Pancreas (tissue), 10 donors: ENCODE measurements at regions not wholly inside any gene's neighbourhood (a gene's known extent, or its start where the extent isn't known, plus 50 kb on each side); places are given as distances from the start of the nearest gene placed in this dataset.

Experiments used
- ATAC-seq, 4 donors: fragments of 200-7000 bp; cut with Tn5 transposase; one replicate each; pipeline versions ENCODE4 v1.8.0 to v1.9.1; 2020; ENCODE audit warnings: mild to moderate bottlenecking in 4 of 4, moderate library complexity in 4 of 4
- DNase-seq, 6 donors: peaks; one replicate each; pipeline ENCODE4 v3.0.0-alpha.2; 2020
- FAIRE-seq: peaks from 2 replicates; lab custom pipeline; 2012; peaks lifted over from hg19 to GRCh38; lab: Jason Lieb, UNC
- H3K27ac ChIP-seq, 4 donors: fragments of 200-600 bp; sonication (generic); 1 replicate in 3 of 4; 2 replicates in 1 of 4; pipeline versions ENCODE4 v1.5.0 to v1.8.0; 2020
- H3K27me3 ChIP-seq, 4 donors: fragments of 200-600 bp; one replicate each; pipeline ENCODE4 v1.8.0; 2021
- H3K36me3 ChIP-seq, 3 donors: fragments of 200-600 bp; sonication (generic) in 1 of 3; one replicate each; pipeline versions ENCODE4 v1.5.0 to v1.8.0; 2020 to 2021
- H3K4me1 ChIP-seq, 3 donors: fragments of 200-600 bp; one replicate each; pipeline ENCODE4 v1.8.0; 2021
- H3K4me3 ChIP-seq, 4 donors: fragments of 200-600 bp; sonication (generic) in 2 of 4; one replicate each; pipeline versions ENCODE4 v1.5.0 to v1.8.0; 2020 to 2021
- H3K9me3 ChIP-seq, 4 donors: fragments of 200-600 bp; one replicate each; pipeline ENCODE4 v1.8.0; 2021
- WGBS, 2 donors: extraction: QIAGEN DNeasy Blood & Tissue Kit; methylation state at CpG; one replicate each; pipeline ENCODE4 v1.1.7; 2013; 5-methylcytosine and 5-hydroxymethylcytosine counted together
- intact Hi-C, 3 donors: fragments of 100-400 bp; cut with DNase I; formaldehyde crosslinking; loops; one replicate each; pipeline versions ENCODE4 v1.11.1 to v1.14.2; 2022
- TF ChIP-seq, protein P1 (sequence below), 4 donors: fragments of 200-600 bp; sonication (generic) in 3 of 4; IDR thresholded peaks; one replicate each; pipeline versions ENCODE4 v1.5.0 to v1.8.0; 2021; ENCODE audit warnings: antibody characterized with exemption in 4 of 4
- donor health status: healthy with polysubstance abuse.
- donor health status: DM: no; HTN: no; CAD: no; lungs with moderate emphysema.
- donor health status: DM: no; HTN: no; CAD: no.
- donor health status: control.
- donor health status: control.
- donor health status: Bipolar disorder and iron deficiency.
- donor health status: DM: yes; HTN: yes; CAD: no.
- donor health status: DM: no; HTN: no; CAD: no.
- donor health status: DM: no; HTN: no; CAD: no.
- donor health status: DM: yes; HTN: yes; CAD: no.

GRCh38 chr1:81499487-81499886 lies 301.2 kb upstream of the ADGRL2 start:
- no peak overlapping the region for H3K27ac ChIP-seq
- TF ChIP-seq, protein P1, sequence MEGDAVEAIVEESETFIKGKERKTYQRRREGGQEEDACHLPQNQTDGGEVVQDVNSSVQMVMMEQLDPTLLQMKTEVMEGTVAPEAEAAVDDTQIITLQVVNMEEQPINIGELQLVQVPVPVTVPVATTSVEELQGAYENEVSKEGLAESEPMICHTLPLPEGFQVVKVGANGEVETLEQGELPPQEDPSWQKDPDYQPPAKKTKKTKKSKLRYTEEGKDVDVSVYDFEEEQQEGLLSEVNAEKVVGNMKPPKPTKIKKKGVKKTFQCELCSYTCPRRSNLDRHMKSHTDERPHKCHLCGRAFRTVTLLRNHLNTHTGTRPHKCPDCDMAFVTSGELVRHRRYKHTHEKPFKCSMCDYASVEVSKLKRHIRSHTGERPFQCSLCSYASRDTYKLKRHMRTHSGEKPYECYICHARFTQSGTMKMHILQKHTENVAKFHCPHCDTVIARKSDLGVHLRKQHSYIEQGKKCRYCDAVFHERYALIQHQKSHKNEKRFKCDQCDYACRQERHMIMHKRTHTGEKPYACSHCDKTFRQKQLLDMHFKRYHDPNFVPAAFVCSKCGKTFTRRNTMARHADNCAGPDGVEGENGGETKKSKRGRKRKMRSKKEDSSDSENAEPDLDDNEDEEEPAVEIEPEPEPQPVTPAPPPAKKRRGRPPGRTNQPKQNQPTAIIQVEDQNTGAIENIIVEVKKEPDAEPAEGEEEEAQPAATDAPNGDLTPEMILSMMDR (IDR thresholded peaks at IDR 0.05), result no peak
- peak; percentile 41 for FAIRE-seq
- no peaks in the 10 kb centered on the region for H3K36me3 ChIP-seq
- peaks cover 0 to 6% (median 0%) of the 10 kb centered on the region in 3 donors for H3K4me1 ChIP-seq
- H3K27me3 ChIP-seq, result no peaks in the 10 kb centered on the region
- H3K4me3 ChIP-seq, result no peak overlapping the region
- no peak for DNase-seq
- no peak for ATAC-seq
- H3K9me3 ChIP-seq, result no peaks in the 10 kb centered on the region
- intact Hi-C loops, result no loop called here
- 53 to 70% methylated on average over 2 of the region's 2 CpGs for WGBS, 2 donors

DNA sequence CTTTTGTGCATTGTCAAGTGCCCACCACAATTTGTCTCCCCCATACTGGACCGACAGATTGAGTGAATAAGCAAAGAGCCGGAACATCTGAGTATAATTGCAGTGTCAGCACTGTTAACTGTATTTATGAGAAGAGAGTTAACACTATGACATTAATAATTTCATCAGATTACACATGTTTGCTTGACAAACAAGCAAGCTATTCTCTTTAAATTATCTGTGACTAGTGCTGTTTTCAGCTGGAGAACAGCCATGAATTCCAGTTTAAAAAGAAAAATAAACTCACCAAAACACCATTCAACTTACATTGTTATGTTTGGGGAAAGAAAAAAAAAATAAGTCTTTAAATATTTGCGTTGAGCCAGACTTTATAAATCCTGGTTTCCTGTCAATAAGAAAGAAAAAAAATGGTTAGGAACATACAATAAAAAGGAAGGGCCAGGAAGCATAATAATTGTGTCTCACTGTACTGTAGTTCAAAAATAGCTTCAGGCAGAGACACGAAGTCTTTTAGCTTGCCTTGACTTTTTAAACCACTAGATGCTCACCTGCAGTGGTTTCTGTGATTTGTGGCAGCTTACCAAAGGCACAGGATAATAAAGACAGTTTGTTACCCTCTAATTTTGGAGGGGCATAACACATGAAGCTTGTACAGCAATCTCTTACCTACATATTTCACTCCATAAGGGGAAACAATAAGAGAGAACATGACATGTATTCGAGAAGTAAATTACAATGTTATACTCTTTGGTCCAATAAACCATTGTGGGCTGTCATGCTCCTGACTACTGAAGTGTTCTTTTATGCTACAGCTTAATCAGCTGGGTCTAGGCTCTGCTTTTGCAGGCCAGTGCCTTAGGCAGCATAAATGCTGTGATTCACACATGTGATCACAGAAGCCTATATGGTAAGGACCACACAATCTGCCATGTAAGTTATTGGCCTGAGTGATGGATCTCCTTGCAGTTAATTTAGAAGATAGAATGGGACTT lies 302.0 kb upstream of the ADGRL2 start:
- FAIRE-seq (no peak), DNase-seq (no peak), ATAC-seq (no peak)
- Histone ChIP-seq H3K36me3 (no peaks in the 10 kb centered on the region), H3K27me3 (no peaks in the 10 kb centered on the region), H3K9me3 (no peaks in the 10 kb centered on the region), H3K4me3 (no peak overlapping the region), H3K4me1 (peaks cover 0 to 6% (median 0%) of the 10 kb centered on the region in 3 donors), H3K27ac (no peak overlapping the region)
- intact Hi-C loops, result no loop called here
- TF ChIP-seq, protein P1 (IDR thresholded peaks at IDR 0.05), result no peak
- WGBS, 2 donors, result 41 to 44% methylated on average over 5 of the region's 5 CpGs

DNA sequence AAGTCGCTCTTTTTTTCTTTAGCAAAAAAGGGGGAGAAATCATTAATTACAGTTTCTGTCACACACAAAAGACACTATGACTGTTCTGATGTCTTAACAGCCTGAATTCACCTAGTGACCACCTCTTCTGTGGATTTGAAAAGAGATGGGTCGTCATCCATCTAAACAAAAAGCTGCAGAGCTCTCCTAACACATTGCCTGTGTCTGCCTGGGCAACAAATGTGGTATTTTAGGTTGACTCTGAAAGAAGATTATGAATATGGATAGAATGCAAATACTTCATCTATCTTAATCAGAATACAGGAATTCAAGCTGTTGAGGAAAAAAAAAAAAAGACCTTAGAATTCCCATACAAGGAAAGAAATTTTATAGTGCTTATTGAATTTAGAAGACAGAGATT lies 304.4 kb upstream of the ADGRL2 start:
- no peak for ATAC-seq
- Histone ChIP-seq H3K4me3 (no peak overlapping the region), H3K27me3 (no peaks in the 10 kb centered on the region), H3K4me1 (peaks cover 0 to 6% (median 0%) of the 10 kb centered on the region in 3 donors), H3K36me3 (no peaks in the 10 kb centered on the region), H3K9me3 (no peaks in the 10 kb centered on the region), H3K27ac (no peak overlapping the region)
- DNase-seq, result no peak
- WGBS, 2 donors, result 61 to 73% methylated on average over 2 of the region's 2 CpGs
- TF ChIP-seq, protein P1 (IDR thresholded peaks at IDR 0.05), result no peak
- intact Hi-C loops, result no loop called here
- no peak for FAIRE-seq

- intact Hi-C loops, result no loop called here
- WGBS, 2 donors, result 65 to 66% methylated on average over 5 of the region's 5 CpGs
- ATAC-seq (no peak), FAIRE-seq (no peak), DNase-seq (no peak)
- Histone ChIP-seq H3K36me3 (no peaks in the 10 kb centered on the region), H3K27ac (no peak overlapping the region), H3K4me3 (no peak overlapping the region), H3K9me3 (no peaks in the 10 kb centered on the region), H3K27me3 (no peaks in the 10 kb centered on the region), H3K4me1 (peaks cover 0 to 1% (median 0%) of the 10 kb centered on the region in 3 donors)
- TF ChIP-seq, protein P1 (IDR thresholded peaks at IDR 0.05), result no peak
Observed at GRCh38 chr1:81493102-81493869, 307.4 kb upstream of the ADGRL2 start.
